HepG2 (cell line): ENCODE measurements at regions not wholly inside any gene's neighbourhood (a gene's known extent, or its start where the extent isn't known, plus 50 kb on each side); places are given as distances from the start of the nearest gene placed in this dataset.

Experiments
- EEA1 ChIP-seq: sonication (generic); formaldehyde crosslinking; IDR thresholded peaks from 2 replicates; pipeline ENCODE4 v1.5.1; 2020; ENCODE audit warnings: mild to moderate bottlenecking, missing genetic modification reagents, borderline replicate concordance
- KDM2A ChIP-seq: sonication (generic); formaldehyde crosslinking; IDR thresholded peaks from 2 replicates; pipeline ENCODE4 v1.4.0; 2020; ENCODE audit warnings: low read depth, missing genetic modification reagents, borderline replicate concordance
- KDM4B ChIP-seq: sonication (generic); formaldehyde crosslinking; IDR thresholded peaks from 2 replicates; pipeline ENCODE4 v1.4.0; 2020; ENCODE audit warnings: missing genetic modification reagents
- MAFG ChIP-seq: sonication (generic); formaldehyde crosslinking; IDR thresholded peaks from 2 replicates; pipeline ENCODE4 v1.5.1; 2020; ENCODE audit warnings: mild to moderate bottlenecking, missing genetic modification reagents
- NFKB2 ChIP-seq: sonication (generic); formaldehyde crosslinking; IDR thresholded peaks from 2 replicates; pipeline ENCODE4 v1.4.0; 2020; ENCODE audit warnings: missing genetic modification reagents, borderline replicate concordance
- THYN1 ChIP-seq: sonication (generic); formaldehyde crosslinking; IDR thresholded peaks from 2 replicates; pipeline ENCODE4 v1.8.1; 2023; ENCODE audit warnings: low read depth, mild to moderate bottlenecking, moderate library complexity, missing genetic modification reagents, borderline replicate concordance
- XRCC5 ChIP-seq: fragments of 200-400 bp; formaldehyde crosslinking; optimal IDR thresholded peaks from 2 replicates; pipeline ENCODE3; 2017; ENCODE audit warnings: mild to moderate bottlenecking, low read length
- YEATS4 ChIP-seq: sonication (generic); formaldehyde crosslinking; IDR thresholded peaks from 2 replicates; pipeline ENCODE4 v1.4.0; 2020; ENCODE audit warnings: missing genetic modification reagents, borderline replicate concordance
- ZKSCAN1 ChIP-seq: fragments of 150-350 bp; IDR thresholded peaks from 2 replicates; pipeline ENCODE4 v1.6.1; 2014; ENCODE audit warnings: low read length
- ZNF138 ChIP-seq: sonication (generic); formaldehyde crosslinking; IDR thresholded peaks from 2 replicates; pipeline ENCODE4 v1.5.0; 2020; ENCODE audit warnings: mild to moderate bottlenecking, low read depth, missing genetic modification reagents
- ZNF207 ChIP-seq: fragments of 450-650 bp; IDR thresholded peaks from 2 replicates; pipeline ENCODE4 v1.6.1; 2016; ENCODE audit warnings: antibody characterized with exemption, borderline replicate concordance
- ZNF264 ChIP-seq: sonication (generic); formaldehyde crosslinking; IDR thresholded peaks from 2 replicates; pipeline ENCODE4 v1.4.0; 2020; ENCODE audit warnings: missing genetic modification reagents
- ZNF317 ChIP-seq: sonication (generic); formaldehyde crosslinking; IDR thresholded peaks from 2 replicates; pipeline ENCODE4 v1.5.0; 2020; ENCODE audit warnings: mild to moderate bottlenecking, missing genetic modification reagents
- ZNF501 ChIP-seq: sonication (generic); formaldehyde crosslinking; IDR thresholded peaks from 2 replicates; pipeline ENCODE4 v1.5.1; 2020; ENCODE audit warnings: mild to moderate bottlenecking, moderate library complexity, missing genetic modification reagents
- ZNF614 ChIP-seq: IDR thresholded peaks from 2 replicates; pipeline ENCODE4 v1.6.1; 2018; ENCODE audit warnings: missing biosample characterization, missing genetic modification reagents, inconsistent platforms, borderline replicate concordance
- ZNF644 ChIP-seq: IDR thresholded peaks from 2 replicates; pipeline ENCODE4 v1.6.1; 2016; ENCODE audit warnings: low read depth
- TF ChIP-seq, protein P1 (sequence below): sonication (generic); formaldehyde crosslinking; IDR thresholded peaks from 2 replicates; pipeline ENCODE4 v1.5.0; 2020; ENCODE audit warnings: mild to moderate bottlenecking, missing genetic modification reagents
- TF ChIP-seq, protein P2 (sequence below): sonication (generic); formaldehyde crosslinking; IDR thresholded peaks from 2 replicates; pipeline ENCODE4 v1.8.1; 2023; ENCODE audit warnings: mild to moderate bottlenecking, inconsistent platforms, moderate library complexity, missing genetic modification reagents, borderline replicate concordance
- TF ChIP-seq, protein P3 (sequence below): sonication (generic); formaldehyde crosslinking; IDR thresholded peaks from 2 replicates; pipeline ENCODE4 v1.4.0; 2020; ENCODE audit warnings: missing genetic modification reagents, mild to moderate bottlenecking, borderline replicate concordance
- TF ChIP-seq, protein P4 (sequence below): sonication (generic); formaldehyde crosslinking; IDR thresholded peaks from 2 replicates; pipeline ENCODE4 v1.8.0; 2022; ENCODE audit warnings: mild to moderate bottlenecking, missing genetic modification reagents, moderate library complexity
- TF ChIP-seq, protein P5 (sequence below): sonication (generic); formaldehyde crosslinking; IDR thresholded peaks from 2 replicates; pipeline ENCODE4 v1.4.0; 2020; ENCODE audit warnings: missing genetic modification reagents

DNA sequence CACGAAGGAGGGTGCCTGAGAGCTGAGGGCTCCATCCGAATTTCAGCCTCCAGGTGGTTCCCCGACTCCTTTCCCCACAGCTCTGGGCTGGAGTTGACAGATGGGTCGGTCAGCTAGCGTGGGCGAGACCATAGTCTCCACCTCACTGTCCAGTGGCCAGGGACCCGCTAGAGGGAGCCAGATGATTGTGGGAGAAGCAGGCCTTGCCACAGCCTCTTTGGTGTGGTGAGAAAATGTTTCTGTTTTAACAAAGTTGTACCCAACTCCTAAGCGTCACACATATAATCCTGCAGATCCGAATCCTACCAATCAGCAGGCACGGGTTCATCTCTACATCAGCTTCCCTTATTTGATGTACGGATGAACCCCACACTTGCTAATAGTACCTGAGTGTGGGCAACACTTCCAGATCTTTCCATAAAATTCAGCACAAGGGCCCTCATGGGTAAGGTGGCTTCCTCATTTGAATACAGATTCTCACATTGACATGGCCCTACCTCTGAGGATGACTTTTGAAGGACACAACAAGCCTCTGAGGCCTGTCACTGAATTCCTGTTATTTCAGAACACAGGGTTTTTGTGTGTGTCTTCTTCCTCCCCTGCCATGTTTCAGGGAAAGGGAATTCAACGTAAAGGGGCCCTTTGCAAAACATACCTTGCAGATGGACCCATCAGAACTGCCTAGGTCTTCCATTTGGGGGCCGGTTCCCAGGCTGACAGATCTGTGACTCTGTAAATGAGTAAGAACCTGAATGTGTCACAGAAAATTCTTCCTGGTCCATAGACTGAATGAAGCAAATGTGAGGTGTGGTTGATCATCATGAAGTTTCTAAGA lies 103.2 kb upstream of the DUSP22 start (continued):
- TF ChIP-seq, protein P1, sequence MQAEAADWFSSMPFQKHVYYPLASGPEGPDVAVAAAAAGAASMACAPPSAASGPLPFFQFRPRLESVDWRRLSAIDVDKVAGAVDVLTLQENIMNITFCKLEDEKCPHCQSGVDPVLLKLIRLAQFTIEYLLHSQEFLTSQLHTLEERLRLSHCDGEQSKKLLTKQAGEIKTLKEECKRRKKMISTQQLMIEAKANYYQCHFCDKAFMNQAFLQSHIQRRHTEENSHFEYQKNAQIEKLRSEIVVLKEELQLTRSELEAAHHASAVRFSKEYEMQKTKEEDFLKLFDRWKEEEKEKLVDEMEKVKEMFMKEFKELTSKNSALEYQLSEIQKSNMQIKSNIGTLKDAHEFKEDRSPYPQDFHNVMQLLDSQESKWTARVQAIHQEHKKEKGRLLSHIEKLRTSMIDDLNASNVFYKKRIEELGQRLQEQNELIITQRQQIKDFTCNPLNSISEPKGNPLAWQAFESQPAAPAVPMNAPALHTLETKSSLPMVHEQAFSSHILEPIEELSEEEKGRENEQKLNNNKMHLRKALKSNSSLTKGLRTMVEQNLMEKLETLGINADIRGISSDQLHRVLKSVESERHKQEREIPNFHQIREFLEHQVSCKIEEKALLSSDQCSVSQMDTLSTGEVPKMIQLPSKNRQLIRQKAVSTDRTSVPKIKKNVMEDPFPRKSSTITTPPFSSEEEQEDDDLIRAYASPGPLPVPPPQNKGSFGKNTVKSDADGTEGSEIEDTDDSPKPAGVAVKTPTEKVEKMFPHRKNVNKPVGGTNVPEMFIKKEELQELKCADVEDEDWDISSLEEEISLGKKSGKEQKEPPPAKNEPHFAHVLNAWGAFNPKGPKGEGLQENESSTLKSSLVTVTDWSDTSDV: no peak
- TF ChIP-seq KDM2A: peak; percentile 89
- TF ChIP-seq ZNF644: no peak; the same call in 1 of the 2 replicates
- peak; percentile 78; the same call in 1 of the 2 replicates for TF ChIP-seq NFKB2 (CRISPR knock-in tag)
- TF ChIP-seq ZNF501: 0 out of 2 replicates have a peak, but pooled peaks have one; percentile 32
- no peak for TF ChIP-seq ZNF207
- no peak for TF ChIP-seq ZNF317 (CRISPR knock-in tag)
- no peak for TF ChIP-seq ZNF138 (CRISPR knock-in tag)
- TF ChIP-seq ZKSCAN1: no peak
- TF ChIP-seq ZNF614 (CRISPR knock-in tag): peak; percentile 42; the same call in 1 of the 2 replicates
- TF ChIP-seq, protein P2, sequence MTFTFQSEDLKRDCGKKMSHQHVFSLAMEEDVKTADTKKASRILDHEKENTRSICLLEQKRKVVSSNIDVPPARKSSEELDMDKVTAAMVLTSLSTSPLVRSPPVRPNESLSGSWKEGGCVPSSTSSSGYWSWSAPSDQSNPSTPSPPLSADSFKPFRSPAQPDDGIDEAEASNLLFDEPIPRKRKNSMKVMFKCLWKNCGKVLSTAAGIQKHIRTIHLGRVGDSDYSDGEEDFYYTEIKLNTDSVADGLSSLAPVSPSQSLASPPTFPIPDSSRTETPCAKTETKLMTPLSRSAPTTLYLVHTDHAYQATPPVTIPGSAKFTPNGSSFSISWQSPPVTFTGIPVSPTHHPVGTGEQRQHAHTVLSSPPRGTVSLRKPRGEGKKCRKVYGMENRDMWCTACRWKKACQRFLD (CRISPR knock-in tag): no peak
- 0 out of 2 replicates have a peak, but pooled peaks have one; percentile 56 for TF ChIP-seq KDM4B (CRISPR knock-in tag)
- TF ChIP-seq, protein P3, sequence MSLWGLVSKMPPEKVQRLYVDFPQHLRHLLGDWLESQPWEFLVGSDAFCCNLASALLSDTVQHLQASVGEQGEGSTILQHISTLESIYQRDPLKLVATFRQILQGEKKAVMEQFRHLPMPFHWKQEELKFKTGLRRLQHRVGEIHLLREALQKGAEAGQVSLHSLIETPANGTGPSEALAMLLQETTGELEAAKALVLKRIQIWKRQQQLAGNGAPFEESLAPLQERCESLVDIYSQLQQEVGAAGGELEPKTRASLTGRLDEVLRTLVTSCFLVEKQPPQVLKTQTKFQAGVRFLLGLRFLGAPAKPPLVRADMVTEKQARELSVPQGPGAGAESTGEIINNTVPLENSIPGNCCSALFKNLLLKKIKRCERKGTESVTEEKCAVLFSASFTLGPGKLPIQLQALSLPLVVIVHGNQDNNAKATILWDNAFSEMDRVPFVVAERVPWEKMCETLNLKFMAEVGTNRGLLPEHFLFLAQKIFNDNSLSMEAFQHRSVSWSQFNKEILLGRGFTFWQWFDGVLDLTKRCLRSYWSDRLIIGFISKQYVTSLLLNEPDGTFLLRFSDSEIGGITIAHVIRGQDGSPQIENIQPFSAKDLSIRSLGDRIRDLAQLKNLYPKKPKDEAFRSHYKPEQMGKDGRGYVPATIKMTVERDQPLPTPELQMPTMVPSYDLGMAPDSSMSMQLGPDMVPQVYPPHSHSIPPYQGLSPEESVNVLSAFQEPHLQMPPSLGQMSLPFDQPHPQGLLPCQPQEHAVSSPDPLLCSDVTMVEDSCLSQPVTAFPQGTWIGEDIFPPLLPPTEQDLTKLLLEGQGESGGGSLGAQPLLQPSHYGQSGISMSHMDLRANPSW (CRISPR knock-in tag): 0 out of 2 replicates have a peak, but pooled peaks have one; percentile 32
- TF ChIP-seq XRCC5: peak; percentile 98
- TF ChIP-seq THYN1 (CRISPR knock-in tag): no peak
- TF ChIP-seq YEATS4 (CRISPR knock-in tag): peak; percentile 39; the same call in 1 of the 2 replicates
- no peak; the same call in 1 of the 2 replicates for TF ChIP-seq ZNF264 (CRISPR knock-in tag)
- TF ChIP-seq, protein P4, sequence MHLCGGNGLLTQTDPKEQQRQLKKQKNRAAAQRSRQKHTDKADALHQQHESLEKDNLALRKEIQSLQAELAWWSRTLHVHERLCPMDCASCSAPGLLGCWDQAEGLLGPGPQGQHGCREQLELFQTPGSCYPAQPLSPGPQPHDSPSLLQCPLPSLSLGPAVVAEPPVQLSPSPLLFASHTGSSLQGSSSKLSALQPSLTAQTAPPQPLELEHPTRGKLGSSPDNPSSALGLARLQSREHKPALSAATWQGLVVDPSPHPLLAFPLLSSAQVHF (CRISPR knock-in tag): no peak
- no peak for TF ChIP-seq MAFG (CRISPR knock-in tag)
- no peak for TF ChIP-seq EEA1
- TF ChIP-seq, protein P5, sequence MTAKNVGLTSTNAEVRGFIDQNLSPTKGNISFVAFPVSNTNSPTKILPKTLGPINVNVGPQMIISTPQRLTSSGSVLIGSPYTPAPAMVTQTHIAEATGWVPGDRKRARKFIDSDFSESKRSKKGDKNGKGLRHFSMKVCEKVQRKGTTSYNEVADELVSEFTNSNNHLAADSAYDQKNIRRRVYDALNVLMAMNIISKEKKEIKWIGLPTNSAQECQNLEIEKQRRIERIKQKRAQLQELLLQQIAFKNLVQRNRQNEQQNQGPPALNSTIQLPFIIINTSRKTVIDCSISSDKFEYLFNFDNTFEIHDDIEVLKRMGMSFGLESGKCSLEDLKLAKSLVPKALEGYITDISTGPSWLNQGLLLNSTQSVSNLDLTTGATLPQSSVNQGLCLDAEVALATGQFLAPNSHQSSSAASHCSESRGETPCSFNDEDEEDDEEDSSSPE (CRISPR knock-in tag): no peak
